Thoracic aorta (tissue), 2 donors: ENCODE measurements at regions not wholly inside any gene's neighbourhood (a gene's known extent, or its start where the extent isn't known, plus 50 kb on each side); places are given as distances from the start of the nearest gene placed in this dataset.

Experiments used
- ATAC-seq: fragments of 150-250 bp; one replicate; pipeline ENCODE4 v1.8.0; 2017; ENCODE audit warnings: low read depth; ENCODE audit not compliant: insufficient number of reproducible peaks, low FRiP score
- DNase-seq: peaks from one replicate; pipeline ENCODE4 v3.0.0-alpha.2; 2020; ENCODE audit warnings: low spot score
- H3K27ac ChIP-seq, 2 donors: fragments of 200-600 bp; sonication (generic); 1 replicate in 1 of 2; 2 replicates in 1 of 2; pipeline ENCODE4 v1.5.1; 2016; ENCODE audit warnings: mild to moderate bottlenecking in 2 of 2, moderate library complexity in 2 of 2
- H3K27me3 ChIP-seq: fragments of 200-600 bp; sonication (generic); replicated peaks from 2 replicates; pipeline ENCODE4 v1.6.0; 2016; ENCODE audit warnings: mild to moderate bottlenecking; ENCODE audit not compliant: insufficient read depth
- H3K36me3 ChIP-seq: fragments of 200-600 bp; sonication (generic); one replicate; pipeline ENCODE4 v1.5.1; 2016
- H3K4me1 ChIP-seq, 2 donors: fragments of 200-600 bp; sonication (generic); 1 replicate in 1 of 2; 2 replicates in 1 of 2; pipeline versions ENCODE4 v1.5.1 to v1.6.0; 2016; ENCODE audit warnings: low read depth in 2 of 2, mild to moderate bottlenecking in 1 of 2; ENCODE audit not compliant: control insufficient read depth in 1 of 2
- H3K4me3 ChIP-seq: fragments of 200-600 bp; sonication (generic); 2 replicates; pipeline ENCODE4 v1.5.1; 2016; ENCODE audit warnings: mild to moderate bottlenecking
- H3K9me3 ChIP-seq: fragments of 200-600 bp; sonication (generic); 2 replicates; pipeline ENCODE4 v1.5.1; 2016
- TF ChIP-seq, protein P1 (sequence below): fragments of 200-600 bp; sonication (generic); IDR thresholded peaks from one replicate; pipeline ENCODE4 v1.5.1; 2019; ENCODE audit warnings: antibody characterized with exemption

DNA sequence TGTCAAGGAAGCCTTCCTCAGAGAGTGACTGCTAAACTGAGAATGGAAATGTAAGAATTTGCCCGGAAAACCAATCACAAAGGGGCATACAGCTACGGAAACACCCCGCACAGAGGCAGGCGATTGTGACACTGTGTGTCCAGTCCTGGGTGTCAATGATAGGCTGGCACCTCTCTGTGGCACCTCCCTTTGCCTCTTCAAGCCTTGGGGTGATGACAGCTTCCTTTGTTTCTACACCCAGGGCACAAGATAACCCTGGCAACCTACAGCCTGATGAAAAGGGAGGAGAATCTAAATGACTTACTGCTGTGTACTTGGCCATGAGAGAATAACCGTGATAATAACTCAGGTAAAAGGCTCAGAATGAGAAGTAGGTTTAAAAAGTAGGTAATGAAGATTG, 93.6 kb upstream of the SSTR4 start:
- TF ChIP-seq, protein P1, sequence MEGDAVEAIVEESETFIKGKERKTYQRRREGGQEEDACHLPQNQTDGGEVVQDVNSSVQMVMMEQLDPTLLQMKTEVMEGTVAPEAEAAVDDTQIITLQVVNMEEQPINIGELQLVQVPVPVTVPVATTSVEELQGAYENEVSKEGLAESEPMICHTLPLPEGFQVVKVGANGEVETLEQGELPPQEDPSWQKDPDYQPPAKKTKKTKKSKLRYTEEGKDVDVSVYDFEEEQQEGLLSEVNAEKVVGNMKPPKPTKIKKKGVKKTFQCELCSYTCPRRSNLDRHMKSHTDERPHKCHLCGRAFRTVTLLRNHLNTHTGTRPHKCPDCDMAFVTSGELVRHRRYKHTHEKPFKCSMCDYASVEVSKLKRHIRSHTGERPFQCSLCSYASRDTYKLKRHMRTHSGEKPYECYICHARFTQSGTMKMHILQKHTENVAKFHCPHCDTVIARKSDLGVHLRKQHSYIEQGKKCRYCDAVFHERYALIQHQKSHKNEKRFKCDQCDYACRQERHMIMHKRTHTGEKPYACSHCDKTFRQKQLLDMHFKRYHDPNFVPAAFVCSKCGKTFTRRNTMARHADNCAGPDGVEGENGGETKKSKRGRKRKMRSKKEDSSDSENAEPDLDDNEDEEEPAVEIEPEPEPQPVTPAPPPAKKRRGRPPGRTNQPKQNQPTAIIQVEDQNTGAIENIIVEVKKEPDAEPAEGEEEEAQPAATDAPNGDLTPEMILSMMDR: no peak
- Histone ChIP-seq H3K9me3 (no peaks in the 10 kb centered on the region), H3K4me1 (no peaks in the 10 kb centered on the region), H3K36me3 (no peaks in the 10 kb centered on the region), H3K27ac (no peak overlapping the region), H3K27me3 (no peaks in the 10 kb centered on the region), H3K4me3 (no peak overlapping the region)
- ATAC-seq (no peak), DNase-seq (no peak)

DNA sequence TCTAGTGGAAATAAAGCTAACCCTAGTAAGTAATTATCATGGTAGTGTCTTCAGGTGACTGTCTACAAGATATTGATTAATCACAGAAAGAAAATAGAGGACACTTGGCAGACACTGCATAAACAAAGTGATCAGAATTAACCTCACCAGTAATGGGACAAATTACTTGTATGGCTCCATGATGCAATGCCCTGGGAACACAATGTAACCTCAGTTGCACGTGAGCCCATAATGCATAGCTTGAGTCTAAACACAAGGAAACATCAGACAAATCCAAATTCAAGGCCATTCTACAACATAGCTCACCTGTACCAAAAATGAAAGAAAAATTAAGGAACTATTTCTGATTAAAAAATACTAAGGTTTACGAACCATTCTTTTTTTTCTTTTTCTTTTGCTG, 92.4 kb upstream of the SSTR4 start:
- H3K36me3 ChIP-seq: no peaks in the 10 kb centered on the region
- H3K27me3 ChIP-seq: no peaks in the 10 kb centered on the region
- no peaks in the 10 kb centered on the region for H3K4me1 ChIP-seq
- ATAC-seq (no peak), DNase-seq (no peak)
- H3K27ac ChIP-seq: no peak overlapping the region
- H3K9me3 ChIP-seq: no peaks in the 10 kb centered on the region
- TF ChIP-seq, protein P1: no peak
- no peak overlapping the region for H3K4me3 ChIP-seq

DNA sequence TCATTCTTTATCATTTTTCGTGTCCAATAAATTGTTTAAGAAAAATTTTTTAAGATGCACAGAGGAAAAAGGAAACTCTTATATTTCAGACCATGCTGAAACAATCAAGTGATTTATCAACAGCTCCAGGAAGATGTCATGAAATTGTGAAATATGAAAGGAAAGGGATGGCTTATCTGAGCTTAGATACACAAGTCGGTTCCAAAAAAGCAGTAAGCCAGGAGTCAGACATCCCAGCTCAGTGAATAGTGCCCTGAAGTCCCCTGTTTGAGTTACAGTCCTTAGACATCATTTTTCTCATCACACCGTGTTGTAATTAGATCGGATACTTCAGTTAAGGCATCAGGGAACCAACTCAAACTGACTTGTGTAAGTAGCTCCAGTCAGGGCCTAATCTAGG, 91.0 kb upstream of the SSTR4 start:
- TF ChIP-seq, protein P1: no peak
- Histone ChIP-seq H3K9me3 (no peaks in the 10 kb centered on the region), H3K4me1 (no peaks in the 10 kb centered on the region), H3K27ac (no peak overlapping the region), H3K27me3 (no peaks in the 10 kb centered on the region), H3K36me3 (no peaks in the 10 kb centered on the region), H3K4me3 (no peak overlapping the region)
- DNase-seq (no peak), ATAC-seq (no peak)

DNA sequence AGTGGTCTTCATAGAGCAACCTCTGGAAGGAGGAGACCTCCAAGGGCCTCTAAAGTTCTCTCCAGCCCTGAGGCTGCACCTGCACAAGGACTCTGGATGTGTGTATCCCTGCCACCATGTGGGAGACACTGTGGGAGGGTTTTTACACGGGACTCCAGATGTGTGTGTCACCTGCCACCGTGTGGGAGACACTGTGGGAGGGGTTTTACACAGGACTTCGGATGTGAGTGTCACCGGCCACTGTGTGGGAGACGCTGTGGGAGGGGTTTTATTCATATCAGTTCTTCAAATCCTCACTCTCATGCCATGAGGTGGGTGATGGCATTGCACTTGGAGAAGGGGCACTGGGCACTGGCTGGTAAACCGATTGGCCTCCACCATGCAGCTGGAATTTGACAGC, 90.2 kb upstream of the SSTR4 start:
- no peaks in the 10 kb centered on the region for H3K36me3 ChIP-seq
- TF ChIP-seq, protein P1: no peak
- no peaks in the 10 kb centered on the region for H3K27me3 ChIP-seq
- no peak for DNase-seq
- no peaks in the 10 kb centered on the region for H3K9me3 ChIP-seq
- no peaks in the 10 kb centered on the region for H3K4me1 ChIP-seq
- no peak overlapping the region for H3K27ac ChIP-seq
- ATAC-seq: no peak
- no peak overlapping the region for H3K4me3 ChIP-seq

DNA sequence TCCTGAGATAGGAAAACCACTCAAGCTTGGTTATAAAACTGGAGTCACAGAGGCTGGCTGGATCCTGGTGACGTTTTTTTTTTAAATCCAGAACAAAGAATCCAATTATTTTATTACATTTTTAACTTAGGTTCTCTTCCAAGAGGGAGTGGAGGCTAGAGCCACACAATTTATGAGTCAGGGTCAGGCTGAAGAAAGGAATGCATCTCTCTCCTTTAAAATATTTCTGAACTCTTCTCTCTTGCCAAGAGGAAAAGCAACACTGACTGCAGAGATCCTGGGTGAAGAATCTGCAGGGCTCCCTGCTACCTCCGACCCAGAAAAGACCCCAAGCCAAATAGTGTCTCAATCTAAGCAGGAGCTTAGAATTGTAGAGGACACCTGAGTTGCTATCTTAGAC, 88.5 kb upstream of the SSTR4 start:
- H3K9me3 ChIP-seq: no peaks in the 10 kb centered on the region
- no peaks in the 10 kb centered on the region for H3K36me3 ChIP-seq
- H3K27me3 ChIP-seq: no peaks in the 10 kb centered on the region
- no peak overlapping the region for H3K27ac ChIP-seq
- no peak for DNase-seq
- H3K4me3 ChIP-seq: no peak overlapping the region
- TF ChIP-seq, protein P1: no peak
- ATAC-seq: no peak
- H3K4me1 ChIP-seq: no peaks in the 10 kb centered on the region
